Renal cortex interstitium (tissue), 11 donors: ENCODE measurements at regions not wholly inside any gene's neighbourhood (a gene's known extent, or its start where the extent isn't known, plus 50 kb on each side); places are given as distances from the start of the nearest gene placed in this dataset.

Source experiments
- DNase-seq, 11 donors: peaks; one replicate each; pipeline ENCODE4 v3.0.0-alpha.2; 2013; ENCODE audit warnings: low read depth in 9 of 11, low spot score in 4 of 11; ENCODE audit errors: extremely low read depth in 1 of 11

GRCh38 chr10:78281627-78282026 is 248.0 kb downstream of the RPS24 start:
- no peak for DNase-seq

GRCh38 chr10:78283069-78283682 is 249.5 kb downstream of the RPS24 start:
- DNase-seq, result no peak

GRCh38 chr10:78284381-78284780 is 250.7 kb downstream of the RPS24 start:
- no peak for DNase-seq

GRCh38 chr10:78285226-78285625 is 251.6 kb downstream of the RPS24 start:
- peak in 1 of 11 donors; percentile 43 for DNase-seq

GRCh38 chr10:78286186-78286585 is 252.5 kb downstream of the RPS24 start:
- no peak for DNase-seq

- no peak for DNase-seq
Measured at GRCh38 chr10:78286668-78287067, 253.0 kb downstream of the RPS24 start.

- no peak for DNase-seq
Measured at GRCh38 chr10:78287618-78288017, 254.0 kb downstream of the RPS24 start.

GRCh38 chr10:78288663-78289062 is 255.0 kb downstream of the RPS24 start:
- DNase-seq, result no peak

- no peak for DNase-seq
Measured at GRCh38 chr10:78290131-78290750, 256.6 kb downstream of the RPS24 start.

GRCh38 chr10:78291722-78292121 is 258.1 kb downstream of the RPS24 start:
- DNase-seq, result no peak

- DNase-seq, result no peak
Measured at GRCh38 chr10:78292250-78292981, 258.8 kb downstream of the RPS24 start.

- peak in 2 of 11 donors; percentile 54 to 65 for DNase-seq
Measured at GRCh38 chr10:78292982-78293865, 259.6 kb downstream of the RPS24 start.

- DNase-seq, result no peak
Measured at GRCh38 chr10:78295242-78295641, 261.6 kb downstream of the RPS24 start.

- no peak for DNase-seq
Measured at GRCh38 chr10:78296785-78297184, 263.1 kb downstream of the RPS24 start.

GRCh38 chr10:78297997-78298396 is 264.3 kb downstream of the RPS24 start:
- no peak for DNase-seq

GRCh38 chr10:78298835-78299234 is 265.2 kb downstream of the RPS24 start:
- no peak for DNase-seq

- no peak for DNase-seq
Measured at GRCh38 chr10:78299851-78300468, 266.3 kb downstream of the RPS24 start.

- DNase-seq, result no peak
Measured at GRCh38 chr10:78300526-78300925, 266.9 kb downstream of the RPS24 start.

- no peak for DNase-seq
Measured at GRCh38 chr10:78301481-78301880, 267.8 kb downstream of the RPS24 start.
